GM12892 (cell line): ENCODE measurements at regions not wholly inside any gene's neighbourhood (a gene's known extent, or its start where the extent isn't known, plus 50 kb on each side); places are given as distances from the start of the nearest gene placed in this dataset.

ENCODE experiments used
- POLR2AphosphoS5 ChIP-seq: IDR thresholded peaks from 2 replicates; pipeline ENCODE4 v1.6.1; 2011; ENCODE audit warnings: low read depth, low read length, control low read depth
- TAF1 ChIP-seq: IDR thresholded peaks from 2 replicates; pipeline ENCODE4 v1.6.1; 2011; ENCODE audit warnings: low read depth, mild to moderate bottlenecking, control low read depth, low read length, borderline replicate concordance

DNA sequence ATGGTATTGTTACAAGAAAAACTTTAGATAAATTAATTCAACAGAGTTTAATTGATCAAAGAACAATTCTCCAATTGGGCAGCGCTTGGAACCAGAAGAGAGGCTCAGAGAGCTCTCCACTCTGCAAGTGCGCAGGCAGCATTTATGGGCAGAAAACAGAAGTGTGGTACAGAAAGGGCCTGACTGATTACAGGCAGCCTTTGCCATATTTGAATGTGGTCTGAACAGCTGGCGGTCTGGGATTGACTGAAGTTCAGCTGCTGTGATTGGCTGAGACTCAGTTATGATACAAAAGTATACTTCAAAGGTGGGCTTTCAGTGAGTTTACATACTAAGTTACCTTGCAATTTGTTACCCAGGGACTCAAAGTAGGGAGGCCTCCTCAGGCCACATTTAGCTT, 301.3 kb upstream of the ID2 start:
- no peak for TF ChIP-seq TAF1
- TF ChIP-seq POLR2AphosphoS5 = no peak
